ENCODE measurements at regions not wholly inside any gene's neighbourhood (a gene's known extent, or its start where the extent isn't known, plus 50 kb on each side); places are given as distances from the start of the nearest gene placed in this dataset.

DNA sequence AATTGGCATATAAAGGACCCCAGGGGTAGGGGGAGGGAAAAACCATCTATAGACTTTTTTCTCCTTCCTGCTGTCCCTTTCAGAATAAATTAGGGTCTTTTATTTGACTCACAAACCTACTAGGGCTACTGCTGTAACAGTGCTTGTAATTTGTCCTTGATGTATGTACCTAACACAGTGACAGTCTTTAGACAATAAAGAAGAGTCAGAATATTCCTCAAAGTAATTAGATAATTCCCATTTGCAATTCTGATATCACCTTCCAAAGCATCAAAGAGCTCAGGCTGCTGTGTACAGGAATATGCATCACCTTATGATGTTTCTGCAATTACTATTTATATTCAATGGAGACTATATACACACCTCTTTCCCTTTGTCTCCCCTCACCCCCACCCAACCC, 161.7 kb downstream of the MREG start:
- H3F3A ChIP-seq (ENCODE audit: control insufficient read depth, insufficient read depth): no peaks in the 10 kb centered on the region
- no peaks in the 10 kb centered on the region for H3K4me1 ChIP-seq (ENCODE audit: control insufficient read depth, low read length)
- H3K9me2 ChIP-seq (replicated peaks; ENCODE audit: control insufficient read depth, low read length): no peaks in the 10 kb centered on the region
- no peaks in the 10 kb centered on the region for H4K20me1 ChIP-seq (ENCODE audit: control insufficient read depth, insufficient read depth, low read depth, low read length)
- H3K36me3 ChIP-seq (ENCODE audit: control insufficient read depth, low read length): no peaks in the 10 kb centered on the region
- TF ChIP-seq, protein P1, sequence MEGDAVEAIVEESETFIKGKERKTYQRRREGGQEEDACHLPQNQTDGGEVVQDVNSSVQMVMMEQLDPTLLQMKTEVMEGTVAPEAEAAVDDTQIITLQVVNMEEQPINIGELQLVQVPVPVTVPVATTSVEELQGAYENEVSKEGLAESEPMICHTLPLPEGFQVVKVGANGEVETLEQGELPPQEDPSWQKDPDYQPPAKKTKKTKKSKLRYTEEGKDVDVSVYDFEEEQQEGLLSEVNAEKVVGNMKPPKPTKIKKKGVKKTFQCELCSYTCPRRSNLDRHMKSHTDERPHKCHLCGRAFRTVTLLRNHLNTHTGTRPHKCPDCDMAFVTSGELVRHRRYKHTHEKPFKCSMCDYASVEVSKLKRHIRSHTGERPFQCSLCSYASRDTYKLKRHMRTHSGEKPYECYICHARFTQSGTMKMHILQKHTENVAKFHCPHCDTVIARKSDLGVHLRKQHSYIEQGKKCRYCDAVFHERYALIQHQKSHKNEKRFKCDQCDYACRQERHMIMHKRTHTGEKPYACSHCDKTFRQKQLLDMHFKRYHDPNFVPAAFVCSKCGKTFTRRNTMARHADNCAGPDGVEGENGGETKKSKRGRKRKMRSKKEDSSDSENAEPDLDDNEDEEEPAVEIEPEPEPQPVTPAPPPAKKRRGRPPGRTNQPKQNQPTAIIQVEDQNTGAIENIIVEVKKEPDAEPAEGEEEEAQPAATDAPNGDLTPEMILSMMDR (IDR thresholded peaks at IDR 0.05; ENCODE audit: low read depth, low read length, poor library complexity, severe bottlenecking): no peak
- no peak for TF ChIP-seq EZH2phosphoT487 (IDR thresholded peaks at IDR 0.05; ENCODE audit: borderline replicate concordance, low read length)
- no peaks in the 10 kb centered on the region for H3K79me2 ChIP-seq (ENCODE audit: control insufficient read depth, low read length)
- no peak overlapping the region for H3K4me3 ChIP-seq (ENCODE audit: low read length)
- H3K27ac ChIP-seq (ENCODE audit: low read depth, low read length): no peak overlapping the region
- no peaks in the 10 kb centered on the region for H3K9me3 ChIP-seq (ENCODE audit: control insufficient read depth, insufficient read depth, low read length)
- no peak overlapping the region for H3K4me2 ChIP-seq (ENCODE audit: low read length)
- peaks cover 2% of the 10 kb centered on the region; the same call in 1 of the 2 replicates for H3K27me3 ChIP-seq (ENCODE audit: control insufficient read depth, low read length)

DNA sequence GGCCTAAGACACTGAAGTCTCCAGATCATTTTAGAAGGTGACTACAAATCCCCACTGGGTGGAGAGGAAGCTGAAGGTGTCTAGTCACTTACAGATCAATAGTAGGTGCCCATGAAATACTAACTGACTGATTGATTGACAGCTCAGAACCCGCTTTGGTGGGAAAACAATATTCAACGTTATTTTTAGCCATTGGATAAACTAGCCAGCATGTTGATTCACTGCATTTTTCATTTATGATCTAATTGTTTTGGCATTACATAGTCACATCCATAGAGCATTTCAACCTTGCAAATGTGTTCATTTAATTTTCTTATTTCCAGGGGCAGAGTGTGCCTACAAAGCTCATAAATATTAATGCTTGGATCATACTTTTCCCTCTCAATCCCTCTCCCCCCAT, 162.3 kb downstream of the MREG start:
- Histone ChIP-seq H3K9me3 (ENCODE audit: control insufficient read depth, insufficient read depth, low read length) (no peaks in the 10 kb centered on the region), H3K4me2 (ENCODE audit: low read length) (no peak overlapping the region), H3K9me2 (replicated peaks; ENCODE audit: control insufficient read depth, low read length) (no peaks in the 10 kb centered on the region), H4K20me1 (ENCODE audit: control insufficient read depth, insufficient read depth, low read depth, low read length) (no peaks in the 10 kb centered on the region), H3K36me3 (ENCODE audit: control insufficient read depth, low read length) (no peaks in the 10 kb centered on the region), H3K4me1 (ENCODE audit: control insufficient read depth, low read length) (no peaks in the 10 kb centered on the region), H3K79me2 (ENCODE audit: control insufficient read depth, low read length) (no peaks in the 10 kb centered on the region), H3F3A (ENCODE audit: control insufficient read depth, insufficient read depth) (no peaks in the 10 kb centered on the region), H3K27me3 (ENCODE audit: control insufficient read depth, low read length) (peaks cover 2% of the 10 kb centered on the region; the same call in 1 of the 2 replicates), H3K4me3 (ENCODE audit: low read length) (no peak overlapping the region), H3K27ac (ENCODE audit: low read depth, low read length) (no peak overlapping the region)
- no peak for TF ChIP-seq EZH2phosphoT487 (IDR thresholded peaks at IDR 0.05; ENCODE audit: borderline replicate concordance, low read length)
- TF ChIP-seq, protein P1 (IDR thresholded peaks at IDR 0.05; ENCODE audit: low read depth, low read length, poor library complexity, severe bottlenecking): no peak

DNA sequence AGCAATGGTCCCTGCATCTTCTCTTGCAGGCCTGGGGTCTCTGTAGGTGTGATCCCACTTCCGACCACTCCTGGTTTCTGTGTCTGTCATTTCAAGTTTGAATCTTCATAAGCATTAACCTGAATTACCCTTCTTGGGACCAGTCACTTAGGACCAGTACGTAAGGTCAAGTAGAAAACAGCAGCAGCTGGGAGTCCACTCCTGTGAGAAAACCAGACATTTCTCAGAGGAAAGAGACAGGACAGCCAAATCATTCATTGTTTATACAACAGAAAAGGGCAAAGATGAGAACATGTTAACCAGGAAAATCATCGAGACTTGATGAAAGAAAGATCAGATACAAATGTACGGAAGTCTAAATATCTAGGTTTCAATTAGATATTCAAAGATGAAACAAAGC, 163.0 kb downstream of the MREG start:
- Histone ChIP-seq H3K9me2 (replicated peaks; ENCODE audit: control insufficient read depth, low read length) (no peaks in the 10 kb centered on the region), H3K4me1 (ENCODE audit: control insufficient read depth, low read length) (no peaks in the 10 kb centered on the region), H4K20me1 (ENCODE audit: control insufficient read depth, insufficient read depth, low read depth, low read length) (no peaks in the 10 kb centered on the region), H3K4me3 (ENCODE audit: low read length) (no peak overlapping the region), H3K4me2 (ENCODE audit: low read length) (no peak overlapping the region), H3K27ac (ENCODE audit: low read depth, low read length) (no peak overlapping the region), H3K9me3 (ENCODE audit: control insufficient read depth, insufficient read depth, low read length) (no peaks in the 10 kb centered on the region), H3K36me3 (ENCODE audit: control insufficient read depth, low read length) (no peaks in the 10 kb centered on the region), H3F3A (ENCODE audit: control insufficient read depth, insufficient read depth) (no peaks in the 10 kb centered on the region), H3K27me3 (ENCODE audit: control insufficient read depth, low read length) (peaks cover 2% of the 10 kb centered on the region; the same call in 1 of the 2 replicates), H3K79me2 (ENCODE audit: control insufficient read depth, low read length) (no peaks in the 10 kb centered on the region)
- TF ChIP-seq EZH2phosphoT487 (IDR thresholded peaks at IDR 0.05; ENCODE audit: borderline replicate concordance, low read length): no peak
- TF ChIP-seq, protein P1 (IDR thresholded peaks at IDR 0.05; ENCODE audit: low read depth, low read length, poor library complexity, severe bottlenecking): no peak

Measured in DOHH2 (cell line).